ENCODE measurements at regions not wholly inside any gene's neighbourhood (a gene's known extent, or its start where the extent isn't known, plus 50 kb on each side); places are given as distances from the start of the nearest gene placed in this dataset.

GRCh38 chr2:234674781-234675201 is 177.9 kb upstream of the ARL4C start:
- Histone ChIP-seq H3K4me3 (ENCODE audit: low read length) (no peak overlapping the region), H3K36me3 (ENCODE audit: control insufficient read depth, insufficient read depth, low read length) (no peaks in the 10 kb centered on the region), H4K8ac (ENCODE audit: low read depth, low read length) (no peak overlapping the region), H2BK15ac (replicated peaks; ENCODE audit: low read depth) (no peak overlapping the region), H3K79me2 (ENCODE audit: control insufficient read depth, insufficient read depth, low read length) (no peaks in the 10 kb centered on the region), H2AK5ac (ENCODE audit: low read length) (no peak overlapping the region), H2BK5ac (ENCODE audit: low read length) (no peak overlapping the region), H3K4ac (ENCODE audit: low read depth, low read length) (no peak overlapping the region), H3K4me2 (ENCODE audit: low read length) (no peak overlapping the region), H3K9ac (ENCODE audit: low read length) (no peak overlapping the region), H3K27ac (ENCODE audit: low read depth, low read length) (no peak overlapping the region), H3K4me1 (ENCODE audit: control insufficient read depth, low read depth, low read length) (peaks cover 2% of the 10 kb centered on the region), H3K27me3 (ENCODE audit: insufficient read depth, low read length, poor library complexity) (no peaks in the 10 kb centered on the region), H2BK120ac (ENCODE audit: low read depth, low read length) (no peak overlapping the region), H3K79me1 (ENCODE audit: low read length) (no peaks in the 10 kb centered on the region), H4K5ac (ENCODE audit: low read length) (no peak overlapping the region), H3K23ac (ENCODE audit: low read length) (no peak overlapping the region), H3K56ac (ENCODE audit: low read length) (no peak overlapping the region), H3K18ac (ENCODE audit: low read length) (no peak overlapping the region)
- no CpG with 5 or more reads among the region's 3 CpGs for WGBS (ENCODE audit: extremely low coverage, insufficient coverage, low lambda C conversion rate)
- DNase-seq: no peak

- Histone ChIP-seq H3K23ac (ENCODE audit: low read length) (no peak overlapping the region), H2AK5ac (ENCODE audit: low read length) (no peak overlapping the region), H3K36me3 (ENCODE audit: control insufficient read depth, insufficient read depth, low read length) (no peaks in the 10 kb centered on the region), H3K18ac (ENCODE audit: low read length) (no peak overlapping the region), H4K8ac (ENCODE audit: low read depth, low read length) (no peak overlapping the region), H2BK5ac (ENCODE audit: low read length) (no peak overlapping the region), H3K4ac (ENCODE audit: low read depth, low read length) (no peak overlapping the region), H3K27ac (ENCODE audit: low read depth, low read length) (no peak overlapping the region), H3K79me1 (ENCODE audit: low read length) (no peaks in the 10 kb centered on the region), H3K4me3 (ENCODE audit: low read length) (no peak overlapping the region), H3K4me1 (ENCODE audit: control insufficient read depth, low read depth, low read length) (peaks cover 2% of the 10 kb centered on the region), H2BK15ac (replicated peaks; ENCODE audit: low read depth) (no peak overlapping the region), H3K56ac (ENCODE audit: low read length) (no peak overlapping the region), H3K4me2 (ENCODE audit: low read length) (no peak overlapping the region), H3K27me3 (ENCODE audit: insufficient read depth, low read length, poor library complexity) (no peaks in the 10 kb centered on the region), H2BK120ac (ENCODE audit: low read depth, low read length) (no peak overlapping the region), H3K79me2 (ENCODE audit: control insufficient read depth, insufficient read depth, low read length) (no peaks in the 10 kb centered on the region), H3K9ac (ENCODE audit: low read length) (no peak overlapping the region), H4K5ac (ENCODE audit: low read length) (no peak overlapping the region)
- no CpG with 5 or more reads among the region's 1 CpG for WGBS (ENCODE audit: extremely low coverage, insufficient coverage, low lambda C conversion rate)
- DNase-seq: no peak
These were observed 177.3 kb upstream of the ARL4C start for GRCh38 chr2:234673961-234674759.

DNA sequence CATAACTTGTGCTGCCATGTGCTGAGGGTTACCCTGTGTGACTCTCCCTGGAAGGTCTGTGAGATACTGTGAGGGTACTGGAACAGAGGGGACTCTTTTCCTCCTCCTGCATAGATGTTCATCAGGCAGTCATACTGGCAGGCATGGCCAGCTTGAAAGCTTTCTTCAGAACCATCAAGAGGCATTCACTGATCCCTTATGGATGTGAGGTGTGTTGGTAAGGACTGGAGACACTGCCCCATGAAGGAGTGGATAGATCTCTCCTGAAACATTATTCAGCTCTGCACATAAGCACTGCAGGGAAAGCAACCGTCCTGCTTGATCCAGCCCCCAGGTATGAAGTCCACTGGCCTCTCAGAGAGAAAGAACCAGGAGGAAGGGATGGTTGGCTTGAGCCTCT is 176.6 kb upstream of the ARL4C start:
- no peak for DNase-seq
- H3K23ac ChIP-seq (ENCODE audit: low read length): no peak overlapping the region
- no peaks in the 10 kb centered on the region for H3K79me1 ChIP-seq (ENCODE audit: low read length)
- no peak overlapping the region for H3K4ac ChIP-seq (ENCODE audit: low read depth, low read length)
- no peak overlapping the region for H3K56ac ChIP-seq (ENCODE audit: low read length)
- no CpG with 5 or more reads among the region's 1 CpG for WGBS (ENCODE audit: extremely low coverage, insufficient coverage, low lambda C conversion rate)
- no peak overlapping the region for H2BK15ac ChIP-seq (replicated peaks; ENCODE audit: low read depth)
- H3K79me2 ChIP-seq (ENCODE audit: control insufficient read depth, insufficient read depth, low read length): no peaks in the 10 kb centered on the region
- H4K8ac ChIP-seq (ENCODE audit: low read depth, low read length): no peak overlapping the region
- no peak overlapping the region for H3K4me3 ChIP-seq (ENCODE audit: low read length)
- no peak overlapping the region for H2BK5ac ChIP-seq (ENCODE audit: low read length)
- H4K5ac ChIP-seq (ENCODE audit: low read length): no peak overlapping the region
- no peak overlapping the region for H3K27ac ChIP-seq (ENCODE audit: low read depth, low read length)
- no peaks in the 10 kb centered on the region for H3K36me3 ChIP-seq (ENCODE audit: control insufficient read depth, insufficient read depth, low read length)
- no peak overlapping the region for H2BK120ac ChIP-seq (ENCODE audit: low read depth, low read length)
- no peak overlapping the region for H3K9ac ChIP-seq (ENCODE audit: low read length)
- no peak overlapping the region for H3K18ac ChIP-seq (ENCODE audit: low read length)
- no peak overlapping the region for H2AK5ac ChIP-seq (ENCODE audit: low read length)
- H3K4me1 ChIP-seq (ENCODE audit: control insufficient read depth, low read depth, low read length): peaks cover 2% of the 10 kb centered on the region
- no peak overlapping the region for H3K4me2 ChIP-seq (ENCODE audit: low read length)
- H3K27me3 ChIP-seq (ENCODE audit: insufficient read depth, low read length, poor library complexity): no peaks in the 10 kb centered on the region

GRCh38 chr2:234672498-234673150 is 175.7 kb upstream of the ARL4C start:
- H3K79me1 ChIP-seq (ENCODE audit: low read length): no peaks in the 10 kb centered on the region
- no peak for DNase-seq
- no peak overlapping the region for H3K4ac ChIP-seq (ENCODE audit: low read depth, low read length)
- H2BK15ac ChIP-seq (replicated peaks; ENCODE audit: low read depth): no peak overlapping the region
- H3K79me2 ChIP-seq (ENCODE audit: control insufficient read depth, insufficient read depth, low read length): no peaks in the 10 kb centered on the region
- H3K56ac ChIP-seq (ENCODE audit: low read length): no peak overlapping the region
- no peak overlapping the region for H2AK5ac ChIP-seq (ENCODE audit: low read length)
- no peak overlapping the region for H4K5ac ChIP-seq (ENCODE audit: low read length)
- peaks cover 2% of the 10 kb centered on the region for H3K4me1 ChIP-seq (ENCODE audit: control insufficient read depth, low read depth, low read length)
- H3K9ac ChIP-seq (ENCODE audit: low read length): no peak overlapping the region
- H4K8ac ChIP-seq (ENCODE audit: low read depth, low read length): no peak overlapping the region
- no peak overlapping the region for H3K4me3 ChIP-seq (ENCODE audit: low read length)
- H3K23ac ChIP-seq (ENCODE audit: low read length): no peak overlapping the region
- no peaks in the 10 kb centered on the region for H3K36me3 ChIP-seq (ENCODE audit: control insufficient read depth, insufficient read depth, low read length)
- no peaks in the 10 kb centered on the region for H3K27me3 ChIP-seq (ENCODE audit: insufficient read depth, low read length, poor library complexity)
- no peak overlapping the region for H2BK5ac ChIP-seq (ENCODE audit: low read length)
- no CpG with 5 or more reads among the region's 8 CpGs for WGBS (ENCODE audit: extremely low coverage, insufficient coverage, low lambda C conversion rate)
- no peak overlapping the region for H3K27ac ChIP-seq (ENCODE audit: low read depth, low read length)
- no peak overlapping the region for H3K18ac ChIP-seq (ENCODE audit: low read length)
- H2BK120ac ChIP-seq (ENCODE audit: low read depth, low read length): no peak overlapping the region
- no peak overlapping the region for H3K4me2 ChIP-seq (ENCODE audit: low read length)

GRCh38 chr2:234671716-234672115 is 174.8 kb upstream of the ARL4C start:
- Histone ChIP-seq H3K23ac (ENCODE audit: low read length) (no peak overlapping the region), H3K79me1 (ENCODE audit: low read length) (no peaks in the 10 kb centered on the region), H2BK5ac (ENCODE audit: low read length) (no peak overlapping the region), H3K36me3 (ENCODE audit: control insufficient read depth, insufficient read depth, low read length) (no peaks in the 10 kb centered on the region), H3K9ac (ENCODE audit: low read length) (no peak overlapping the region), H2BK15ac (replicated peaks; ENCODE audit: low read depth) (no peak overlapping the region), H3K18ac (ENCODE audit: low read length) (no peak overlapping the region), H3K4me1 (ENCODE audit: control insufficient read depth, low read depth, low read length) (peaks cover 2% of the 10 kb centered on the region), H3K79me2 (ENCODE audit: control insufficient read depth, insufficient read depth, low read length) (no peaks in the 10 kb centered on the region), H4K8ac (ENCODE audit: low read depth, low read length) (no peak overlapping the region), H3K56ac (ENCODE audit: low read length) (no peak overlapping the region), H3K27ac (ENCODE audit: low read depth, low read length) (no peak overlapping the region), H2BK120ac (ENCODE audit: low read depth, low read length) (no peak overlapping the region), H2AK5ac (ENCODE audit: low read length) (no peak overlapping the region), H3K4me3 (ENCODE audit: low read length) (no peak overlapping the region), H3K27me3 (ENCODE audit: insufficient read depth, low read length, poor library complexity) (no peaks in the 10 kb centered on the region), H3K4ac (ENCODE audit: low read depth, low read length) (peak overlapping the region; percentile 37), H3K4me2 (ENCODE audit: low read length) (no peak overlapping the region), H4K5ac (ENCODE audit: low read length) (no peak overlapping the region)
- no CpG with 5 or more reads among the region's 3 CpGs for WGBS (ENCODE audit: extremely low coverage, insufficient coverage, low lambda C conversion rate)
- peak; percentile 28 for DNase-seq

Measured in mesendoderm (in vitro differentiated cells).